H7 (cell line): ENCODE measurements at regions not wholly inside any gene's neighbourhood (a gene's known extent, or its start where the extent isn't known, plus 50 kb on each side); places are given as distances from the start of the nearest gene placed in this dataset.
A peak's percentile ranks its signal among the peaks of the same experiment; 100 is the strongest.

Experiments
- DNase-seq: peaks from one replicate; pipeline ENCODE4 v3.0.0; 2012
- H3K27me3 ChIP-seq: 2 replicates; pipeline ENCODE4 v1.6.0; 2011; ENCODE audit warnings: mild to moderate bottlenecking, low read length; ENCODE audit not compliant: control insufficient read depth, insufficient read depth
- H3K36me3 ChIP-seq: replicated peaks from 2 replicates; pipeline ENCODE4 v1.5.1; 2011; ENCODE audit warnings: low read length; ENCODE audit not compliant: control insufficient read depth, insufficient read depth
- H3K4me3 ChIP-seq: 2 replicates; pipeline ENCODE4 v1.5.1; 2011; ENCODE audit warnings: low read depth, mild to moderate bottlenecking, control low read depth, low read length, moderate library complexity; ENCODE audit not compliant: insufficient read depth

GRCh38 chr13:72657379-72657778 lies 70.0 kb downstream of the MZT1 start:
- DNase-seq: no peak
- no peaks in the 10 kb centered on the region for H3K36me3 ChIP-seq
- H3K4me3 ChIP-seq: no peak overlapping the region
- H3K27me3 ChIP-seq: no peaks in the 10 kb centered on the region

GRCh38 chr13:72656357-72656756 lies 71.1 kb downstream of the MZT1 start:
- no peaks in the 10 kb centered on the region for H3K27me3 ChIP-seq
- no peak for DNase-seq
- no peak overlapping the region for H3K4me3 ChIP-seq
- H3K36me3 ChIP-seq: no peaks in the 10 kb centered on the region

GRCh38 chr13:72653506-72653905 lies 73.9 kb downstream of the MZT1 start:
- Histone ChIP-seq H3K27me3 (no peaks in the 10 kb centered on the region), H3K36me3 (no peaks in the 10 kb centered on the region), H3K4me3 (no peak overlapping the region)
- DNase-seq: no peak

GRCh38 chr13:72652681-72653080 lies 74.7 kb downstream of the MZT1 start:
- Histone ChIP-seq H3K36me3 (no peaks in the 10 kb centered on the region), H3K4me3 (no peak overlapping the region), H3K27me3 (no peaks in the 10 kb centered on the region)
- no peak for DNase-seq

- peak; percentile 16 for DNase-seq
Observed at GRCh38 chr13:72651144-72651543, 76.3 kb downstream of the MZT1 start.

GRCh38 chr13:72650051-72650700 lies 77.3 kb downstream of the MZT1 start:
- Histone ChIP-seq H3K27me3 (no peaks in the 10 kb centered on the region), H3K4me3 (no peak overlapping the region)
- no peak for DNase-seq

More at GRCh38 chr13:72651144-72651543, 76.3 kb downstream of the MZT1 start:
- H3K4me3 ChIP-seq: no peak overlapping the region
- H3K27me3 ChIP-seq: no peaks in the 10 kb centered on the region
- H3K36me3 ChIP-seq: no peaks in the 10 kb centered on the region

GRCh38 chr13:72648513-72649065 lies 78.8 kb downstream of the MZT1 start:
- Histone ChIP-seq H3K27me3 (no peaks in the 10 kb centered on the region), H3K36me3 (no peaks in the 10 kb centered on the region), H3K4me3 (no peak overlapping the region)
- peak; percentile 36 for DNase-seq

More at GRCh38 chr13:72650051-72650700, 77.3 kb downstream of the MZT1 start:
- no peaks in the 10 kb centered on the region for H3K36me3 ChIP-seq

- H3K36me3 ChIP-seq: no peaks in the 10 kb centered on the region
- H3K27me3 ChIP-seq: no peaks in the 10 kb centered on the region
- H3K4me3 ChIP-seq: no peak overlapping the region
- no peak for DNase-seq
Observed at GRCh38 chr13:72647422-72647821, 80.0 kb downstream of the MZT1 start.

- Histone ChIP-seq H3K27me3 (no peaks in the 10 kb centered on the region), H3K4me3 (no peak overlapping the region), H3K36me3 (no peaks in the 10 kb centered on the region)
- DNase-seq: no peak
Observed at GRCh38 chr13:72645521-72645920, 81.9 kb downstream of the MZT1 start.

GRCh38 chr13:72643311-72643989 lies 84.0 kb downstream of the MZT1 start:
- Histone ChIP-seq H3K4me3 (no peak overlapping the region), H3K36me3 (no peaks in the 10 kb centered on the region), H3K27me3 (no peaks in the 10 kb centered on the region)
- peak; percentile 18 for DNase-seq

GRCh38 chr13:72639377-72639776 lies 88.1 kb downstream of the MZT1 start:
- Histone ChIP-seq H3K36me3 (no peaks in the 10 kb centered on the region), H3K27me3 (no peaks in the 10 kb centered on the region), H3K4me3 (no peak overlapping the region)
- no peak for DNase-seq

GRCh38 chr13:72638059-72638815 lies 89.2 kb downstream of the MZT1 start:
- Histone ChIP-seq H3K27me3 (no peaks in the 10 kb centered on the region), H3K36me3 (no peaks in the 10 kb centered on the region), H3K4me3 (no peak overlapping the region)
- peak; percentile 17 for DNase-seq

- Histone ChIP-seq H3K36me3 (no peaks in the 10 kb centered on the region), H3K27me3 (no peaks in the 10 kb centered on the region), H3K4me3 (no peak overlapping the region)
- peak; percentile 18 for DNase-seq
Observed at GRCh38 chr13:72637561-72637960, 89.9 kb downstream of the MZT1 start.

GRCh38 chr13:72634859-72635258 lies 92.6 kb downstream of the MZT1 start:
- DNase-seq: no peak
- H3K36me3 ChIP-seq: no peaks in the 10 kb centered on the region
- H3K27me3 ChIP-seq: no peaks in the 10 kb centered on the region
- no peak overlapping the region for H3K4me3 ChIP-seq

- no peak for DNase-seq
- H3K4me3 ChIP-seq: no peak overlapping the region
- H3K27me3 ChIP-seq: no peaks in the 10 kb centered on the region
- H3K36me3 ChIP-seq: no peaks in the 10 kb centered on the region
Observed at GRCh38 chr13:72622546-72622945, 104.9 kb downstream of the MZT1 start.
